ENCODE measurements at regions not wholly inside any gene's neighbourhood (a gene's known extent, or its start where the extent isn't known, plus 50 kb on each side); places are given as distances from the start of the nearest gene placed in this dataset.

- TF ChIP-seq CTCF (IDR thresholded peaks at IDR 0.05; ENCODE audit: low read length): no peak
- no peak for TF ChIP-seq EZH2 (optimal IDR thresholded peaks at IDR 0.05; ENCODE audit: low read depth, low read length)
- TF ChIP-seq EZH2phosphoT487 (IDR thresholded peaks at IDR 0.05; ENCODE audit: low read length): no peak
Measured at GRCh38 chr4:124210746-124211145, 501.8 kb downstream of the ANKRD50 start.

All from MM.1S (cell line).